ENCODE measurements at regions not wholly inside any gene's neighbourhood (a gene's known extent, or its start where the extent isn't known, plus 50 kb on each side); places are given as distances from the start of the nearest gene placed in this dataset.
"Not testable (repeated sequence)": the region's sequence is repeated elsewhere in the genome, so short reads cannot be mapped to it uniquely, and the experiment has no call there.

DNA sequence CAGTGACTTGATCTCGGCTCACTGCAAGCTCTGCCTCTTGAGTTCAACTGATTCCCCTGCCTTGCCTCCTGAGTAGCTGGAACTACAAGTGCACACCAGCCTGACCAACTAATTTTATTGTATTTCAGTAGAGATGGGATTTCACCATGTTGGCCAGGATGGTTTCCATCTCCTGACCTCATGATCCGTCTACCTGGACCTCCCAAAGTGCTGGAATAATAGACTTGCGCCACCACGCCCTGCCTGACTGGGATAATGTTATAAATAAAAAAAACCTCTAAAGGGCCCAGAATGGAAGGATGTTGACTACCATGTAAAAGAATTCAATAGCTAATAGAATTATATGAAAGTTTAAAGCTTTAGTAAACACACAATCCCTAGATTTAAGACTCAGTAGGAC is 91.9 kb downstream of the TSPY10 start:
- WGBS, 2 donors: 58 to 78% methylated on average over 4 of the region's 4 CpGs
- ATAC-seq: no peak
- H3K27me3 ChIP-seq: no peaks in the 10 kb centered on the region
- no peak for TF ChIP-seq POLR2A (IDR thresholded peaks at IDR 0.05)
- TF ChIP-seq, protein P1, sequence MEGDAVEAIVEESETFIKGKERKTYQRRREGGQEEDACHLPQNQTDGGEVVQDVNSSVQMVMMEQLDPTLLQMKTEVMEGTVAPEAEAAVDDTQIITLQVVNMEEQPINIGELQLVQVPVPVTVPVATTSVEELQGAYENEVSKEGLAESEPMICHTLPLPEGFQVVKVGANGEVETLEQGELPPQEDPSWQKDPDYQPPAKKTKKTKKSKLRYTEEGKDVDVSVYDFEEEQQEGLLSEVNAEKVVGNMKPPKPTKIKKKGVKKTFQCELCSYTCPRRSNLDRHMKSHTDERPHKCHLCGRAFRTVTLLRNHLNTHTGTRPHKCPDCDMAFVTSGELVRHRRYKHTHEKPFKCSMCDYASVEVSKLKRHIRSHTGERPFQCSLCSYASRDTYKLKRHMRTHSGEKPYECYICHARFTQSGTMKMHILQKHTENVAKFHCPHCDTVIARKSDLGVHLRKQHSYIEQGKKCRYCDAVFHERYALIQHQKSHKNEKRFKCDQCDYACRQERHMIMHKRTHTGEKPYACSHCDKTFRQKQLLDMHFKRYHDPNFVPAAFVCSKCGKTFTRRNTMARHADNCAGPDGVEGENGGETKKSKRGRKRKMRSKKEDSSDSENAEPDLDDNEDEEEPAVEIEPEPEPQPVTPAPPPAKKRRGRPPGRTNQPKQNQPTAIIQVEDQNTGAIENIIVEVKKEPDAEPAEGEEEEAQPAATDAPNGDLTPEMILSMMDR (IDR thresholded peaks at IDR 0.05): no peak
- H3K27ac ChIP-seq: no peak overlapping the region
- no peaks in the 10 kb centered on the region for H3K9me3 ChIP-seq
- DNase-seq: no peak
- intact Hi-C loops (cut with DNase I): no loop called here
- H3K4me3 ChIP-seq: no peak overlapping the region
- H3K4me1 ChIP-seq: no peaks in the 10 kb centered on the region
- H3K36me3 ChIP-seq (replicated peaks in 1 of 2; ENCODE audit: insufficient read depth in 1 of 2, low read depth in 2 of 2): no peaks in the 10 kb centered on the region

DNA sequence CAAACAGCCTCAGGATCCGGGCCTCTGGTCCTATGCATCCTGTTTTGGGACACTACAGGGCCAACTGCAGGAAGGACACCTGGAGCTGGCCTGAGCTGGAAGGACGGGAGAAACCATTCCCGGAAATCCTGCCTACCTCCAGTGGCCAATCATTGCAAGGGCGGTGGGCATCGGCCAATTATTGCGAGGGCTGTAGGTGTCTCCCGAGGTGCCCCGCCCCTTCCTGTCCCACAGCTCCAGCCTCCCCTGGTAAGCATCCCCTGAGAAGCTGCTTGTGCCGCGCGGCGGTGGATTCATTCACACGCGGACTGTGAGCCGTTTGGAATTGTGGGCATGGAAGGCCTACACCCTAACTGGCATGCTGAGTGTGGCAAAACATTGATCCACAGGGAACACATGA is 95.5 kb downstream of the TSPY10 start:
- ATAC-seq: no peak
- no peak overlapping the region for H3K27ac ChIP-seq
- H3K4me3 ChIP-seq: no peak overlapping the region
- TF ChIP-seq POLR2A (IDR thresholded peaks at IDR 0.05): no peak
- TF ChIP-seq, protein P1 (IDR thresholded peaks at IDR 0.05): no peak
- H3K4me1 ChIP-seq: no peaks in the 10 kb centered on the region
- DNase-seq: no peak
- intact Hi-C loops (cut with DNase I): no loop called here
- no peaks in the 10 kb centered on the region for H3K36me3 ChIP-seq (replicated peaks in 1 of 2; ENCODE audit: insufficient read depth in 1 of 2, low read depth in 2 of 2)
- H3K9me3 ChIP-seq: no peaks in the 10 kb centered on the region
- H3K27me3 ChIP-seq: no peaks in the 10 kb centered on the region
- 59 to 60% methylated on average over 1 to 2 of the region's 15 CpGs for WGBS, 2 donors

DNA sequence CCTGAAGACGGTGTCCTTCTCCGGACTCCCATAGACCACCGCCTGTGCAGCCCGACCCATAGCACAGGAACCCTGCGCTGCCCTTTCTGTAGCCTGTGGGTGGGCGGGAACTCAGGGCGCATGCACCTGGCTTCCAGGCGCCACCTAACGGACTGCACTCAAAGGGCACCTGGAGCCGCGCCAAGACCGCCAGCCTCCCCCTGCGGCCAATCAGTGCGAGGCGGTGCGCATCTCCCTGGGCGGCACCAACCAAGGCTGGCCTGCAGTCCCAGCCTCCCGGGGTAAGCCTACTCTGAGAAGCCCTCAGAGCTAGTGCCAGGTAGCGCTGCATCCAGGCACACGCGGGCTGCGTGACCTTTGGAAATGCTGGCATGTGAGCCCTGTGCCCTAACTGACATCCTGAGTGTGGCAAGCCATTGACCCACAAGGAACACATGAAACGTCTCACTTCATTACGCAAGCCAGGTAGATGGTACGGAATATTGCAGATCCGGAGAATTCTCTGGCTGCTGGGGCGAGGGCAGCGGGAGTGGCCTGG is 113.0 kb downstream of the TSPY10 start:
- H3K9me3 ChIP-seq; intact Hi-C loops (cut with DNase I); H3K27me3 ChIP-seq; H3K27ac ChIP-seq; H3K36me3 ChIP-seq (replicated peaks in 1 of 2; ENCODE audit: insufficient read depth in 1 of 2, low read depth in 2 of 2); DNase-seq; H3K4me3 ChIP-seq; ATAC-seq; H3K4me1 ChIP-seq: not testable (repeated sequence)
- WGBS, 2 donors: no CpG with 5 or more reads among the region's 28 CpGs

DNA sequence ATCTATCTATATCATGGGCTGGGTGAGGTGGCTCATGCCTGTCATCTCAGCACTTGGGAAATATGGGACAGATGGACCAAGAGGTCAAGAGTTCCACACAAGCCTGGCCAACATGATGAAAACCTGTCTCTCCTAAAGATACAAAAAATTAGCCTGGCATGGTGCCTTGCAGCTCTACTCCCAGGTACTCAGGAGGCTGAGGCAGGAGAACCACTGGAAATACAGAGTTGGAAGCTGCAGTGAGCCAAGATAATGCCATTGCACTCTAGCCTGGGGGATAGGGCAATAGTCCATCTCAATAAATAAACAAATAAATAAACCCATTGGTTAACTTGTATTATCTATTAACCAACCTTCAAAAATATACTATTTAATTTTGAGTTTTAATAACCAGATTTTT is 138.5 kb downstream of the TSPY10 start:
- H3K9me3 ChIP-seq; DNase-seq; H3K36me3 ChIP-seq (replicated peaks in 1 of 2; ENCODE audit: insufficient read depth in 1 of 2, low read depth in 2 of 2); H3K4me1 ChIP-seq; H3K4me3 ChIP-seq; H3K27me3 ChIP-seq; ATAC-seq; H3K27ac ChIP-seq; intact Hi-C loops (cut with DNase I): not testable (repeated sequence)

- H3K4me3 ChIP-seq; H3K27me3 ChIP-seq; H3K27ac ChIP-seq; H3K9me3 ChIP-seq; ATAC-seq; DNase-seq; H3K4me1 ChIP-seq; intact Hi-C loops (cut with DNase I); H3K36me3 ChIP-seq (replicated peaks in 1 of 2; ENCODE audit: insufficient read depth in 1 of 2, low read depth in 2 of 2): not testable (repeated sequence)
- no CpG with 5 or more reads among the region's 2 CpGs for WGBS, 2 donors
These were observed 164.8 kb downstream of the TSPY10 start for GRCh38 chrY:9692481-9692880.

GRCh38 chrY:9716932-9717331 is 189.3 kb downstream of the TSPY10 start:
- ATAC-seq; DNase-seq; H3K36me3 ChIP-seq (replicated peaks in 1 of 2; ENCODE audit: insufficient read depth in 1 of 2, low read depth in 2 of 2); intact Hi-C loops (cut with DNase I); H3K9me3 ChIP-seq; H3K27me3 ChIP-seq; H3K4me3 ChIP-seq; H3K4me1 ChIP-seq; H3K27ac ChIP-seq: not testable (repeated sequence)
- WGBS, 2 donors: no CpG with 5 or more reads among the region's 3 CpGs

DNA sequence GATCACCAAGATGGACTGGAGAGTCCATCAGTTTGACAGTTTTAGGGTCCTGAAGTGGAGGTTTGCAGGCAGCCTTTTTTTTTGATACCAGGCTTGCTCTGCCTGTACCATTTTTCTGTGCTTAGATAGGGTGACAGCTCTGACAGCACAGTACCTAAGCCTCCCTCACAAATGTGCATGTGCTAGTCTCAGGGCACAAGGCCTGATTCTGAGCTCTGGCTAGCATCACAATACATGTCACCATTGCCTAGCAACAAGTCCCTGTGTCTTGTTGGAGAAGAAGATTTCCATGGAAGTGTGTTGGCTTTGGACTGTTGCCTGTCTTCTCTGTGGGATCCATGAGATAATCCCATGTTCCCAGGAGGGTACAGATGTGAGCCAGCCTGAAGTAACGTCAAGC is 191.1 kb downstream of the TSPY10 start:
- H3K4me3 ChIP-seq; H3K27me3 ChIP-seq; H3K36me3 ChIP-seq (replicated peaks in 1 of 2; ENCODE audit: insufficient read depth in 1 of 2, low read depth in 2 of 2); intact Hi-C loops (cut with DNase I); DNase-seq; H3K27ac ChIP-seq; H3K4me1 ChIP-seq; H3K9me3 ChIP-seq; ATAC-seq: not testable (repeated sequence)
- WGBS, 2 donors: no CpG with 5 or more reads among the region's 1 CpG

DNA sequence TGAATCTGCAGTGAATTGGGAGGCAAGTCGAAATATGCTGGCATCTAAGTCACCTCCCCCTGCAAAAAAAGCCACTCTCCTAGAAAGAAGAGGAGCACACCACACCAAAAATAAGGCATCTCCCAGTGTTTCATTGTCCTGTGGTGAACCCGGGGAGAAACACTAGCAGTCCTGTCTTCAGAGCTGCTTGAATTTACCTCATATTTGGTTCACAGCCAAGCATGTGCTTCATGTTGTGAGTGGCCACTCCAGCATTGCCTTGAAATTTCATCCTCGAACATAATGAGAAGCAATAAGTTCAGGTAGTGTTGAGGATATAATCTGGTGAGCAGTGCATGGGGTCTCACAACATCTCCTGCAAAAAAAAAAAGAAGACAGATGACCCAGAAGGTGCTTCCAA is 191.9 kb downstream of the TSPY10 start:
- H3K27me3 ChIP-seq; DNase-seq; H3K36me3 ChIP-seq (replicated peaks in 1 of 2; ENCODE audit: insufficient read depth in 1 of 2, low read depth in 2 of 2); H3K4me1 ChIP-seq; H3K27ac ChIP-seq; ATAC-seq; intact Hi-C loops (cut with DNase I); H3K4me3 ChIP-seq; H3K9me3 ChIP-seq: not testable (repeated sequence)
- no CpG with 5 or more reads among the region's 3 CpGs for WGBS, 2 donors

- intact Hi-C loops (cut with DNase I); H3K9me3 ChIP-seq; ATAC-seq; DNase-seq; H3K27ac ChIP-seq; H3K27me3 ChIP-seq; H3K4me3 ChIP-seq; H3K36me3 ChIP-seq (replicated peaks in 1 of 2; ENCODE audit: insufficient read depth in 1 of 2, low read depth in 2 of 2); H3K4me1 ChIP-seq: not testable (repeated sequence)
- WGBS, 2 donors: no CpG with 5 or more reads among the region's 4 CpGs
These were observed 209.9 kb downstream of the TSPY10 start for GRCh38 chrY:9737626-9738025.

DNA sequence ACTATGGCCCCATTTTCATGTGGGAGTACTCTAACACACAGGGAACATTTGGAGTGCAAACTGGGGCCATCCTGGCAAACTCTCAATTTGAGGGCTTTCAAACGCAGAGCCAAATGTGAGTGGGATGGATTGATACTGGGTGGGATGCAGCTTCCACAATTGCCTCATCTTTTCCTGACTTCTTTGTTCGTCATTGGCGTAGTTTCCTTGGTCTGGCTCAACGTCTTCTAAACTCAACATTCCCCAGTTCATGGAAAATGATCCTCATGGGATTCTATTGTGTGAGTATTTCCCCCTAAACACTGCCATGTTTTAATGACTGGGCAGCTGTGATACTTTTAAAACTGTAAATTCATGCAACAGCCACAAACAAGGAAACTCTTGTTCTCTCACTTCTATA is 228.3 kb downstream of the TSPY10 start:
- H3K36me3 ChIP-seq (replicated peaks in 1 of 2; ENCODE audit: insufficient read depth in 1 of 2, low read depth in 2 of 2); DNase-seq; H3K27ac ChIP-seq; H3K4me1 ChIP-seq; H3K4me3 ChIP-seq; ATAC-seq; H3K9me3 ChIP-seq; intact Hi-C loops (cut with DNase I); H3K27me3 ChIP-seq: not testable (repeated sequence)
- no CpG with 5 or more reads among the region's 4 CpGs for WGBS, 2 donors

GRCh38 chrY:9757488-9757887 is 229.8 kb downstream of the TSPY10 start:
- intact Hi-C loops (cut with DNase I); ATAC-seq; H3K36me3 ChIP-seq (replicated peaks in 1 of 2; ENCODE audit: insufficient read depth in 1 of 2, low read depth in 2 of 2); H3K4me3 ChIP-seq; H3K4me1 ChIP-seq; H3K9me3 ChIP-seq; H3K27me3 ChIP-seq; DNase-seq; H3K27ac ChIP-seq: not testable (repeated sequence)
- WGBS, 2 donors: no CpG with 5 or more reads among the region's 2 CpGs
